H1 (cell line): ENCODE measurements at regions not wholly inside any gene's neighbourhood (a gene's known extent, or its start where the extent isn't known, plus 50 kb on each side); places are given as distances from the start of the nearest gene placed in this dataset.

Experiments used
- CTCF ChIA-PET: fragments of 300-600 bp; sonication (Branson Sonifier 250); formaldehyde crosslinking; loops from one replicate; lab custom pipeline; 2021; ENCODE audit not compliant: partially characterized antibody; lab: Charles Lee
- POLR2A ChIA-PET: fragments of 300-600 bp; sonication (Branson Sonifier 250); formaldehyde crosslinking; loops from one replicate; lab custom pipeline; 2021; ENCODE audit warnings: inconsistent platforms; ENCODE audit not compliant: partially characterized antibody; lab: Charles Lee
- DNase-seq, 2 experiments: peaks; one replicate each; pipeline versions ENCODE4 v3.0.0 to v3.0.0-alpha.2; 2010 to 2022; ENCODE audit warnings: low spot score in 2 of 2, low read depth in 1 of 2, mixed read lengths in 1 of 2
- FAIRE-seq: peaks from 2 replicates; lab custom pipeline; 2011; peaks lifted over from hg19 to GRCh38; lab: Jason Lieb, UNC
- H2AFZ ChIP-seq: 2 replicates; pipeline ENCODE4 v1.8.1; 2012; ENCODE audit warnings: low read length, inconsistent platforms
- H2AK5ac ChIP-seq: 2 replicates; pipeline ENCODE4 v1.6.1; 2013; ENCODE audit warnings: low read depth, low read length
- H2BK120ac ChIP-seq: replicated peaks from 2 replicates; pipeline ENCODE3; 2013; ENCODE audit warnings: low read depth, low read length, inconsistent platforms
- H2BK12ac ChIP-seq: 2 replicates; pipeline ENCODE4 v1.6.1; 2013; ENCODE audit warnings: low read depth, low read length
- H2BK15ac ChIP-seq: 2 replicates; pipeline ENCODE4 v1.6.1; 2013; ENCODE audit warnings: low read length
- H2BK20ac ChIP-seq: 2 replicates; pipeline ENCODE4 v1.6.1; 2013; ENCODE audit warnings: low read length
- H2BK5ac ChIP-seq: 2 replicates; pipeline ENCODE4 v1.6.1; 2013; ENCODE audit warnings: low read depth, low read length
- H3K14ac ChIP-seq: 2 replicates; pipeline ENCODE4 v1.6.1; 2013; ENCODE audit warnings: inconsistent platforms; ENCODE audit not compliant: insufficient read length
- H3K18ac ChIP-seq: 2 replicates; pipeline ENCODE4 v1.6.1; 2013; ENCODE audit warnings: low read length; ENCODE audit errors: extremely low read depth
- H3K23ac ChIP-seq: 2 replicates; pipeline ENCODE4 v1.6.1; 2013; ENCODE audit warnings: inconsistent platforms; ENCODE audit not compliant: insufficient read length
- H3K23me2 ChIP-seq: 2 replicates; pipeline ENCODE4 v1.6.1; 2013; ENCODE audit warnings: low read depth, low read length
- H3K27ac ChIP-seq: 2 replicates; pipeline ENCODE4 v1.6.1; 2011; ENCODE audit warnings: low read depth, low read length, inconsistent platforms
- H3K27me3 ChIP-seq, 4 experiments: replicated peaks in 1 of 4; 1 replicate in 1 of 4; 2 replicates in 3 of 4; pipeline versions ENCODE4 v1.6.1 to v1.8.1; 2011 to 2013; ENCODE audit warnings: low read length in 3 of 4, mild to moderate bottlenecking in 3 of 4, inconsistent platforms in 2 of 4, mixed read lengths in 2 of 4, moderate library complexity in 1 of 4; ENCODE audit not compliant: control insufficient read depth in 3 of 4, insufficient read depth in 3 of 4; ENCODE audit errors: extremely low read depth in 1 of 4
- H3K36me3 ChIP-seq, 4 experiments: 2 replicates each; pipeline versions ENCODE4 v1.6.1 to v1.8.1; 2011 to 2013; ENCODE audit warnings: mild to moderate bottlenecking in 4 of 4, low read length in 3 of 4, moderate library complexity in 2 of 4, control low read depth in 1 of 4, inconsistent platforms in 1 of 4; ENCODE audit not compliant: insufficient read depth in 4 of 4, control insufficient read depth in 2 of 4
- H3K4ac ChIP-seq: replicated peaks from 2 replicates; pipeline ENCODE3; 2013; ENCODE audit warnings: low read length, low read depth, mixed read lengths, inconsistent platforms; ENCODE audit not compliant: insufficient read length
- H3K4me1 ChIP-seq, 4 experiments: replicated peaks in 1 of 4; 1 replicate in 1 of 4; 2 replicates in 3 of 4; pipeline versions ENCODE4 v1.6.1 to v1.8.1; 2011 to 2013; ENCODE audit warnings: low read length in 3 of 4, inconsistent platforms in 2 of 4, mixed read lengths in 1 of 4; ENCODE audit not compliant: insufficient read depth in 4 of 4, control insufficient read depth in 3 of 4
- H3K4me2 ChIP-seq, 2 experiments: 2 replicates each; pipeline versions ENCODE4 v1.6.1 to v1.8.1; 2011 to 2013; ENCODE audit warnings: low read depth in 2 of 2, low read length in 2 of 2, control low read depth in 1 of 2, inconsistent platforms in 1 of 2, mild to moderate bottlenecking in 1 of 2; ENCODE audit not compliant: insufficient read depth in 1 of 2
- H3K4me3 ChIP-seq, 4 experiments: fragments of 200-600, 300-600 bp in 1 of 4; sonication (generic), shearing (Covaris generic), sonication (Bioruptor Twin) in 1 of 4; 2 replicates each; pipeline versions ENCODE4 v1.5.1 to v1.8.1; 2011 to 2016; ENCODE audit warnings: low read length in 4 of 4, low read depth in 3 of 4, control low read depth in 2 of 4, inconsistent platforms in 2 of 4, mild to moderate bottlenecking in 2 of 4, mixed read lengths in 1 of 4, moderate library complexity in 1 of 4; ENCODE audit not compliant: insufficient read depth in 2 of 4; ENCODE audit errors: extremely low read depth in 1 of 4
- H3K56ac ChIP-seq: replicated peaks from 2 replicates; pipeline ENCODE3; 2013; ENCODE audit warnings: low read depth, mild to moderate bottlenecking, mixed read lengths, low read length, inconsistent platforms; ENCODE audit not compliant: insufficient read length
- H3K79me1 ChIP-seq: 2 replicates; pipeline ENCODE4 v1.6.1; 2013; ENCODE audit warnings: low read depth, low read length, control low read depth
- H3K79me2 ChIP-seq, 2 experiments: 2 replicates each; pipeline versions ENCODE4 v1.6.1 to v1.8.1; 2012 to 2013; ENCODE audit warnings: low read length in 2 of 2, mild to moderate bottlenecking in 2 of 2, inconsistent platforms in 1 of 2; ENCODE audit not compliant: insufficient read depth in 2 of 2, control insufficient read depth in 1 of 2
- H3K9ac ChIP-seq, 4 experiments: replicated peaks in 1 of 4; 1 replicate in 1 of 4; 2 replicates in 3 of 4; pipeline versions ENCODE4 v1.6.1 to v1.8.1; 2011 to 2013; ENCODE audit warnings: low read depth in 3 of 4, low read length in 3 of 4, control low read depth in 2 of 4, mild to moderate bottlenecking in 2 of 4, moderate library complexity in 2 of 4, inconsistent platforms in 1 of 4; ENCODE audit errors: extremely low read depth in 1 of 4
- H3K9me3 ChIP-seq, 2 experiments: 2 replicates each; pipeline versions ENCODE4 v1.6.1 to v1.8.1; 2012 to 2013; ENCODE audit warnings: mild to moderate bottlenecking in 2 of 2, moderate library complexity in 2 of 2, control low read depth in 1 of 2, inconsistent platforms in 1 of 2, low read depth in 1 of 2, low read length in 1 of 2, mixed read lengths in 1 of 2; ENCODE audit not compliant: insufficient read depth in 2 of 2
- H4K20me1 ChIP-seq, 2 experiments: replicated peaks in 1 of 2; 2 replicates each; pipeline versions ENCODE3 to v1.8.1; 2011 to 2013; ENCODE audit warnings: inconsistent platforms in 2 of 2, low read length in 2 of 2, mild to moderate bottlenecking in 1 of 2; ENCODE audit not compliant: insufficient read depth in 2 of 2, control insufficient read depth in 1 of 2
- H4K5ac ChIP-seq: 2 replicates; pipeline ENCODE4 v1.6.1; 2013; ENCODE audit warnings: low read length, low read depth, mixed read lengths, inconsistent platforms; ENCODE audit not compliant: insufficient read length
- H4K8ac ChIP-seq: 2 replicates; pipeline ENCODE4 v1.8.0; 2013; ENCODE audit warnings: mild to moderate bottlenecking, moderate library complexity, low read length, inconsistent platforms; ENCODE audit not compliant: insufficient read depth; ENCODE audit errors: extremely low read depth
- H4K91ac ChIP-seq: replicated peaks from 2 replicates; pipeline ENCODE3; 2013; ENCODE audit warnings: low read length, mixed read lengths, inconsistent platforms; ENCODE audit not compliant: insufficient read length
- CBX8 ChIP-seq: fragments of 300-800, 300-1000 bp; sonication (generic); IDR thresholded peaks from 2 replicates; pipeline ENCODE4 v1.7.1; 2016; ENCODE audit warnings: low read depth, low read length, borderline replicate concordance
- SAP30 ChIP-seq: fragments of 300-600 bp; sonication (generic); IDR thresholded peaks from 2 replicates; pipeline ENCODE4 v1.7.1; 2012; ENCODE audit warnings: low read length, moderate library complexity, mild to moderate bottlenecking, inconsistent platforms; ENCODE audit not compliant: insufficient read depth, insufficient replicate concordance
- SP4 ChIP-seq: IDR thresholded peaks from 2 replicates; pipeline ENCODE4 v1.6.1; 2012; ENCODE audit warnings: low read length, inconsistent platforms
- SRF ChIP-seq: IDR thresholded peaks from 2 replicates; pipeline ENCODE4 v1.6.1; 2011; ENCODE audit warnings: mild to moderate bottlenecking, low read depth, low read length, moderate library complexity
- TAF7 ChIP-seq: optimal IDR thresholded peaks from 2 replicates; pipeline ENCODE3; 2011; ENCODE audit warnings: low read depth, mild to moderate bottlenecking, inconsistent platforms, low read length, moderate library complexity, borderline replicate concordance
- WGBS, 2 experiments: shearing (Covaris generic) in 1 of 2; methylation state at CpG; one replicate each; pipeline versions ENCODE4 v1.1.6 to v1.1.7; 2013 to 2015; ENCODE audit warnings: low lambda C conversion rate in 2 of 2, mixed read lengths in 2 of 2, inconsistent platforms in 1 of 2, low coverage in 1 of 2, missing lambda C conversion rate in 1 of 2; ENCODE audit not compliant: insufficient replicate concordance in 2 of 2, insufficient coverage in 1 of 2, insufficient read length in 1 of 2; ENCODE audit errors: extremely low coverage in 1 of 2, missing lambda C conversion rate in 1 of 2; 5-methylcytosine and 5-hydroxymethylcytosine counted together
- TF ChIP-seq, protein P1 (sequence below): IDR thresholded peaks from 2 replicates; pipeline ENCODE4 v1.6.1; 2012; ENCODE audit warnings: low read length, inconsistent platforms

DNA sequence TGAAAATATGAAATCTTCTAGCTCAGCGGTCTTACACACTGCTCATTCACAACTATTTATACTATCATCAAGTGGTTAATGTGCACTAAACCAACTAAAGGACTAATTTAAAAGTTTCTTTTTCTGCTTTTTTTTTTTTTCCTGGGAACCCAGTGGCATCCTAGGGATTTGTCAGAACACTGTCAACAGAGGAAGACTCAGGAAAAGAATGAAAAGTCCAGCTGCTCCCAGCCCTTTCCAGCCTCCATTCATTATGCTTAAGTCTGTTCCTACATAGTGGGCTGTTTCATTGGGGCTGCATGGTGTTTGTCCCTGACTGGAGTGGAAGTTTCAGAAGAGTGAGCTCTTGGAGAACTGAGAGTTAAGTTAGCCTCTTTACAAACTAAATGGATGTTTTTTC is 391.1 kb downstream of the AASDHPPT start:
- ChIA-PET CTCF (interaction anchor here (0.7 to 1.2 kb wide), 2 partner anchors 8 to 491 kb away, joined by 4 read pairs; no protein-coding TSS in a partner anchor), POLR2A (no interaction called here)
- H3K14ac ChIP-seq: no peak overlapping the region
- H3K27me3 ChIP-seq: no peaks in the 10 kb centered on the region
- FAIRE-seq (no peak), DNase-seq (no peak)
- H3K4ac ChIP-seq: no peak overlapping the region
- no peaks in the 10 kb centered on the region for H3K23me2 ChIP-seq
- H4K20me1 ChIP-seq: no peaks in the 10 kb centered on the region
- H4K5ac ChIP-seq: no peak overlapping the region
- H2BK5ac ChIP-seq: no peak overlapping the region
- no peak overlapping the region for H3K27ac ChIP-seq
- H3K23ac ChIP-seq: no peak overlapping the region
- H3K79me2 ChIP-seq: no peaks in the 10 kb centered on the region
- H2BK20ac ChIP-seq: no peak overlapping the region
- no peak overlapping the region for H3K18ac ChIP-seq
- H2BK120ac ChIP-seq: no peak overlapping the region
- no peak overlapping the region for H3K4me3 ChIP-seq
- no peaks in the 10 kb centered on the region for H3K79me1 ChIP-seq
- no peak overlapping the region for H3K4me2 ChIP-seq
- no peaks in the 10 kb centered on the region for H3K36me3 ChIP-seq
- no peak overlapping the region for H2AK5ac ChIP-seq
- TF ChIP-seq SP4 (no peak), SAP30 (no peak), CBX8 (no peak), TAF7 (no peak), SRF (no peak)
- TF ChIP-seq, protein P1, sequence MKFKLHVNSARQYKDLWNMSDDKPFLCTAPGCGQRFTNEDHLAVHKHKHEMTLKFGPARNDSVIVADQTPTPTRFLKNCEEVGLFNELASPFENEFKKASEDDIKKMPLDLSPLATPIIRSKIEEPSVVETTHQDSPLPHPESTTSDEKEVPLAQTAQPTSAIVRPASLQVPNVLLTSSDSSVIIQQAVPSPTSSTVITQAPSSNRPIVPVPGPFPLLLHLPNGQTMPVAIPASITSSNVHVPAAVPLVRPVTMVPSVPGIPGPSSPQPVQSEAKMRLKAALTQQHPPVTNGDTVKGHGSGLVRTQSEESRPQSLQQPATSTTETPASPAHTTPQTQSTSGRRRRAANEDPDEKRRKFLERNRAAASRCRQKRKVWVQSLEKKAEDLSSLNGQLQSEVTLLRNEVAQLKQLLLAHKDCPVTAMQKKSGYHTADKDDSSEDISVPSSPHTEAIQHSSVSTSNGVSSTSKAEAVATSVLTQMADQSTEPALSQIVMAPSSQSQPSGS: no peak
- no peak overlapping the region for H3K56ac ChIP-seq
- H2AFZ ChIP-seq: no peak overlapping the region
- no peak overlapping the region for H2BK12ac ChIP-seq
- H3K9me3 ChIP-seq: no peaks in the 10 kb centered on the region
- no peaks in the 10 kb centered on the region for H3K4me1 ChIP-seq
- H3K9ac ChIP-seq: no peak overlapping the region
- no peak overlapping the region for H4K8ac ChIP-seq
- 95% methylated on average over 1 of the region's 1 CpG; no CpG with 5 or more reads in 1 of the 2 experiments for WGBS, 2 experiments
- H2BK15ac ChIP-seq: no peak overlapping the region
- no peak overlapping the region for H4K91ac ChIP-seq
